NCI-H128 (cell line): ENCODE measurements at regions not wholly inside any gene's neighbourhood (a gene's known extent, or its start where the extent isn't known, plus 50 kb on each side); places are given as distances from the start of the nearest gene placed in this dataset.

Experiments used
- DNase-seq: peaks from one replicate; lab custom pipeline; 2025; ENCODE audit not compliant: unreplicated experiment; lab: John Stamatoyannopoulos, UW

DNA sequence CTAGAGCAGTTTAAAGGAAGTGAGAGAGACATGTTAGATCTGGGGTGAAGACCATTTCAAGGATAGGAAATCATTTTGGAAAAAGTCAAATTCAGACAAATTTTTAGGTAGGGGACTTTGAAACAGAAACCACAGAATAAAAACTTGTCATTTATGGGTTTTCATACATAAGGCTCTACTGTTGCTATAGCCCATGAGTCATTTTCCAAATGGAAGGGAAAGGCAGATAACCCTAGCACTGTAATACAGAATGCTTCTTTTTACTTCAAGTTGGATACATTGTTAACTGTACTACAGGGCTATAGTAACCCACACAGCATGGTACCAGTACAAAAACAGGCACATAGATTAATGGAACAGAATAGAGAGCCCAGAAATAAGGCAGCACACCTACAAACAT is 455.4 kb downstream of the EBF1 start:
- DNase-seq, result no peak

DNA sequence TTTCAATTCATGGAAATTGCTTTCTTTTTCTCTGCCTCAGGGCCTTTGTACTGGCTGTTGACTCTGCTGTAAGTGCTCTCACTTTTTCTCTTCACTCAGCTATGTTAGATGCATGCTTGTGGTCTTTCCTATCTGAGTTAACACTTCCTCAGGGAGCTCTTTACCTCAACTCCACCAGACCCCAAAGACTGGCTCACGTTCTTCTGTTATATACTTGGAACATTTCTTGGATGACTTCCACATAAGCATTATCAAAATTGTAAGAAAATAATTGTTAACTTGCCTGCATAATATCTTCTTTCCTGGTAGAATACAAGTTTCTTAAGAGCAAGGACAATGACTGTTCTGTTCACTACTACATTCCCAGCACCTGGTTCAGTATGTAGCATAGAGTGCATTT is 455.9 kb downstream of the EBF1 start:
- DNase-seq, result no peak

DNA sequence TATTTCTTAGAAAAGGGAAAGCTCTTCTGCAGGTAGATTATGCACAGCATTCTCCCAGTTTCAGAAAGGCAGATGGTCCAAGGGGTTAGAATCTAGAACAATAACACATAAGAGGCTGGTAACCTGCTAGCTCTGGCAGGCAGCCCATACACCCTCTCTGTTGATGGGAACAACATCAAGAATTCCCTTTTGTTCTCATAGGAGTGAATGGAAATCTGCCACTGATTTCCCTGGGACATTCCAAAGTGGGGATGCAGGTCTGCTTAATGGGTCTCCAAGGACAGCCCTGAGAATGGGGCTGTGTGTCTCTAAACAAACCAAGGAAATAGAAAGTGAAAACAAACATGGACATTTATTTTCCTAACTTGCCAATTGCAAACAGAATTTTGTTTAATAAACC is 456.8 kb downstream of the EBF1 start:
- peak; percentile 4 for DNase-seq

- no peak for DNase-seq
Measured at GRCh38 chr5:158641016-158641415, 458.7 kb downstream of the EBF1 start.

- DNase-seq, result no peak
Measured at GRCh38 chr5:158640593-158640980, 459.1 kb downstream of the EBF1 start.

- no peak for DNase-seq
Measured at GRCh38 chr5:158639881-158640592, 459.7 kb downstream of the EBF1 start.

GRCh38 chr5:158638396-158638795 is 461.3 kb downstream of the EBF1 start:
- DNase-seq, result no peak

DNA sequence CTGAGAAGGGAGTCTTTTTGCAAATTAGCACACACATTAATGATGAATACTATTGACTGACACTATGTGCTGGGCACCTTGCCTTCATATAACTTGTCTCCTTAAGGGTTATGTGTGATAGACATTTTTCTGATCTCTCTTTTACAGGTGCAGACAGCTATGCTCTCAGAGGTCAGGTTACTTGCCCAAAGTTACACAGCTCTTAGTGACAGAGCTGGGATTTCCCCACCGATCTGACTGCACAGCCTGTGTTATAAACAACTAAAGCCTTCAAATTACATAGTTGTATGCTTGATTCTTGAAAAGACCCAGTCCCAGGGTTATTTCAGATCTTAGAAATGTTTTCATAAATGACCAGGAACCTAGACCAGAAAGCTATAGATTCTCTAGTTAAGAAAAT is 462.7 kb downstream of the EBF1 start:
- DNase-seq, result no peak

- DNase-seq, result no peak
Measured at GRCh38 chr5:158635565-158635964, 464.2 kb downstream of the EBF1 start.

DNA sequence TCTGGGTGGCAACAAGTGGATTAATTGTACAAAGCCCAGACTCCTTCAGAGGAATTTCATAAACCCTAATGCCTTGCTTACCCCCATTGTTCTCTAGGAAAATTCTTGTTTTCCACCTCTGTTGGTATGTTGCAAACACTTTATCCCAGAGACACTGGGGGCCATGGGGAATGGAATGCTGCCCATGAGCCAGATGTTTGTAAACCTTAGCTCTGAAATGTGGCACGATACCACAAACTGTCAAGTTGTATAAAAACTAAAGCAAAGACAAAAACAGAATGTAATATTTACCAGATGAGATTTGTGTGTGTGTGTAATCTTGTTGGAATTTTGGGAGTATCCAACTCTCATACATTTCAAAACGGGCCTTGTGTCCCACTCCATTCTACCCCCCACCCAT is 465.0 kb downstream of the EBF1 start:
- no peak for DNase-seq

DNA sequence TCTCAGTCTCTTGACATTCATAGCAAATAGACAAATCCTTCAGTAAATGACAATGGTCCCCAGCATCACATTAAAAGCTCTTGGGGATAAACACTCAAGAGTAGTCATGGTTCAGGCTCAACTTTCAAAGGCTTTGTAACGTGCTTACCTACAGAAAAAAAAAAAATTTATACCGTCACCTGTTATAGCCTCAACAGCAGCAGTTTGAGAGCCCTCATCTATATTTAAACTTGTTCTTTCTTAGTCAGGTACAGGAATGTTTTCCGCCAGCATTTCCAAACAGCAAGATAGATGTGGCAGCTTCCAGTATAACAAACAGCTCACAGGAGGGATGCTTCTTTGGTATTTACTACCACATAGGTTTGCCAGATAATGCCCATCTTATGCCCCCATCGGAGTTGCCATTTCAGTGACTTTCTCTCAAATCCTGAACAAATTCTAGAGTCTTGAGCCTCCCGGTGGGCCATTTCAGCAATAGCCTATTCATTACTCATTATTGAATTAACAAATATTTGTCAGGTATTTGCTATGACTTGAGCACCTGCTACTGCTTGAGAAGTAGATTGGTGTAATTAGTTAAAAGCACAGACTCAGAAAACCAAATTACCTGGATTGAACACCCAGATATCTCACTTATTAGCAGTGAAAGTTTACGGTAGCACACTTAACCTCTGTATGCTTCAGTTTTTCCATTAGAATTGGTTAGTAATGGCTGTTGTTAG is 470.0 kb downstream of the EBF1 start:
- no peak for DNase-seq

DNA sequence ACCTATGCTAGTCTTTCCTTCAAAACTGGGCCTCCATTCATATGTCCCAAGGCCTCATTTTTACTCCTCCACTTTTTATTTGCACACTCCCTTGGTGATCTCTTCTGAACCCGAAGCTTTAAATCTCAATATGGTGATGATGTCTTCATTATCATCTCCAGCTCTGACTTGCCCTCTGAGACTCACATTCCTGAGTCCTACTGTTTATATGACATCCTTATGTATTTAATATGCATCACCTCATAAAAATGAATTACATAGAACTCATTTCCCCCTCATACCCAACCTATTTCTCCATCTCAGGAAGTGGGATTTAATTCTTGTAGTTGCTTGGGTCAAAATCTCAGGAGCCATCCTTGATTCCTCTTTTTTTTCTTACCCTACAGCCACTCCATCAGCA is 473.0 kb downstream of the EBF1 start:
- DNase-seq, result no peak

DNA sequence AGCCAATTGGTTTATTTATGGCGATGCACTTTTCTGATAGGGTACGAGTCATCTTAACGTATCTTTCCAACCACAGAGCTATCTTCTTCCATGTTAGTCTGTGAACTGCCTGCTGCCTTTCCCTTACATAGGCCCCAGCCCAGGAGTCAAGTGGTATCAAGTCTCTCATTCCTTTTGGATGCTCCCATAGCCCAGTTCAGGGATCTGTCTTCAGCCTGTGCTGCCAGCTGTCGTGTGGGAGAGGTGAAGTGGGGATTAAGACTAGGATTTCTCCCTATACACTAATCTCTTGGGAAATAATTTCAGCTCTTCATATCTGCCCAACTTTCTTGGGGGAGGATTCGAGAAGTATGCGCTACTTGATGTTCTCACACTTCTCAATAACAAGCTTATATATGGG is 475.7 kb downstream of the EBF1 start:
- DNase-seq, result no peak

DNA sequence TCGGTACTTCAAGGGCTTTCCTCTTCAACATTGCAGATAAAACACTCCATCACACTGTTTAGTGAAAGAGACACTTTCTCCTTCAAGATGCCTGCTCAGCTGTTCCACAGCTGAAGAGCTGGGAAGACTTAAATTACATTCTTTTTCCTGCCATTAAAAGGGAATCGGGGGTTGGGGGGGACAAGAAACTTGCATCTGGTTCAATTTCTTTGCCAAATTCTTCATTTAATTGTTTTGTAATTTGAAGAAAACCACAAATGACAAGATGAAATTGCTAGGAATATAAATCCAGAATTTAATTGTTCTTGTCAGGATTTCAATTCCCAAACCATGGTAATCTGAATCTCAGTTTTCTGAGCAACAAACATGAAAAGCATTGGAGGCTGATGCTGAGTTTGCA is 478.3 kb downstream of the EBF1 start:
- DNase-seq, result no peak

GRCh38 chr5:158619083-158619788 is 480.5 kb downstream of the EBF1 start:
- DNase-seq, result no peak

DNA sequence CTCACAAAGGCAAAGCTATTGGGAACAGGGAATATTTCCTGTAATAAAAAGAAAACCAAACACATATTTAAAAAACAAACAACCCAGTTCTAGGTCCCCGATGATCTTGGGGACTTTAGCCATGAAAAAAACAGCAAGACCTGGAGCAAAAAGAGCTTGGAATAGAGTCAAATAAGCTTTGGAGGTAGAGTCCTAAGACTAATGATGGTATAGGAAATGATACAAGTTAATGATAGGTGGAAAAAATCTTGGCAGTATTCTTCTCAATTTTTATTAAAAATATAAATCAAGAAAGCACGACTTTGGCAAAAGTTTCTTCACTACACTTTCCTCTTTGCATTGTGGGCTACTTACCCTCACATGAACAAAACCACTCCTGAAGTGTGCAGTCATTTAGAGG is 481.5 kb downstream of the EBF1 start:
- no peak for DNase-seq

DNA sequence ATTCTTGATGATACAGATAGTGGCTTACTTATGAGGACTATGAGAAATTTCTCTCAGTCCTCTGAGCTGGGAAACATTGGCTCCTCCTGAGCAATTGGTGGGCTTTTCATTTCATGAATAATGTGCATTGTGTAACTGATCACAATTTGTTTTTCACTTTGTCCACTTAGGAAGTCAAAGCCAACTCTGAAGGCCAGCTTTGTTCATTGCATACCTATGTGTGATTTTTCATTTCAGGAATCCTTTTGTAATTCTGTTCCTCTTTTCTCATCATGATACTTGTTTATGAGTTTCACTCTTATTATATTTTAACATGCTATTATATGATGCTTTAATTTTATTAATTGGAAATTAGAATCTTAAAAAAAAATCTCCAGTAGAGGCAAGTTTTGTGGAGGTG is 483.0 kb downstream of the EBF1 start:
- no peak for DNase-seq

DNA sequence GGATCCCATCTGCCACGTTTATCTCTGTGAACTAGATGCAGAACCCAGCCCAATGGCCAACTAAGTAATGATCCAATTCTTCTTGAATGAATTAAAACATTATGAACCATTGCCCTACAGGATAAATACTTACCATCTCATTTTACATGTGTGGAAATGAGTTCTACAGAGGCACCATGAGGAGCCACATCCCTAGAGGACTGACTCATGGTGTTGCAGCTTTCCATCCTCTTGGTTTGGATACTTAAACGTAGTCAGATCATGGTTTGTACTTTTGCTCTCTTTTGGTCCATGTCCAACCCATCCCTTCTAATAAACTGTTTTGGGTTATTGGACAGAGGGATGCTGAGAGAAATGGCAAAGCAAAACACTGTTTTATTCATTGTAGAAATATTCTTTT is 484.8 kb downstream of the EBF1 start:
- DNase-seq, result no peak

- no peak for DNase-seq
Measured at GRCh38 chr5:158611581-158611980, 488.1 kb downstream of the EBF1 start.

DNA sequence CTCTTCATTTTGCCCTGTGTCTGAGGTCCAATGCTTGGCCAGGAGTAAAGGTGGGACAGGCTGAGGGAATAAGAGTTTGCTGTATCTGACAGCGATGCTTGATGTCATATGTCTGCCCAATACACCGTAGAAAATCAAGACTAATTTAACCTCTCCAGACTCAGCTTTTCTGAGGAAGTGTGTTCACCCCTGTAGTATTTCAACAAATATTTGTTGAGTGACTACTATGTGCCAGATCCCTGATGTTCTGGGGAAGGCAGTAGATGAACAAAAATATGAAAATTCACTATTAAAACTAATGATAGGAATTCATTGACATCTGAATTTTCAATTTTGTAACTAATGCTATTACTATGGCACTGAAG is 489.7 kb downstream of the EBF1 start:
- no peak for DNase-seq

GRCh38 chr5:158609333-158610050 is 490.2 kb downstream of the EBF1 start:
- no peak for DNase-seq

GRCh38 chr5:158607088-158607487 is 492.6 kb downstream of the EBF1 start:
- DNase-seq, result no peak
